ENCODE measurements at regions not wholly inside any gene's neighbourhood (a gene's known extent, or its start where the extent isn't known, plus 50 kb on each side); places are given as distances from the start of the nearest gene placed in this dataset.

- TF ChIP-seq, protein P1, sequence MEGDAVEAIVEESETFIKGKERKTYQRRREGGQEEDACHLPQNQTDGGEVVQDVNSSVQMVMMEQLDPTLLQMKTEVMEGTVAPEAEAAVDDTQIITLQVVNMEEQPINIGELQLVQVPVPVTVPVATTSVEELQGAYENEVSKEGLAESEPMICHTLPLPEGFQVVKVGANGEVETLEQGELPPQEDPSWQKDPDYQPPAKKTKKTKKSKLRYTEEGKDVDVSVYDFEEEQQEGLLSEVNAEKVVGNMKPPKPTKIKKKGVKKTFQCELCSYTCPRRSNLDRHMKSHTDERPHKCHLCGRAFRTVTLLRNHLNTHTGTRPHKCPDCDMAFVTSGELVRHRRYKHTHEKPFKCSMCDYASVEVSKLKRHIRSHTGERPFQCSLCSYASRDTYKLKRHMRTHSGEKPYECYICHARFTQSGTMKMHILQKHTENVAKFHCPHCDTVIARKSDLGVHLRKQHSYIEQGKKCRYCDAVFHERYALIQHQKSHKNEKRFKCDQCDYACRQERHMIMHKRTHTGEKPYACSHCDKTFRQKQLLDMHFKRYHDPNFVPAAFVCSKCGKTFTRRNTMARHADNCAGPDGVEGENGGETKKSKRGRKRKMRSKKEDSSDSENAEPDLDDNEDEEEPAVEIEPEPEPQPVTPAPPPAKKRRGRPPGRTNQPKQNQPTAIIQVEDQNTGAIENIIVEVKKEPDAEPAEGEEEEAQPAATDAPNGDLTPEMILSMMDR (IDR thresholded peaks at IDR 0.05; ENCODE audit: extremely low read depth in 1 of 2, insufficient read depth in 1 of 2, low read depth in 1 of 2, low read length in 2 of 2), result no peak
- TF ChIP-seq JUN (IDR thresholded peaks at IDR 0.05; ENCODE audit: borderline replicate concordance, insufficient read depth, insufficient read length, low read depth), result no peak
- no peak for TF ChIP-seq FOS (IDR thresholded peaks at IDR 0.05; ENCODE audit: borderline replicate concordance, insufficient read depth, low read length)
- TF ChIP-seq, protein P2, sequence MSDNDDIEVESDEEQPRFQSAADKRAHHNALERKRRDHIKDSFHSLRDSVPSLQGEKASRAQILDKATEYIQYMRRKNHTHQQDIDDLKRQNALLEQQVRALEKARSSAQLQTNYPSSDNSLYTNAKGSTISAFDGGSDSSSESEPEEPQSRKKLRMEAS (IDR thresholded peaks at IDR 0.05; ENCODE audit: insufficient read depth, insufficient read length), result no peak
- no peak for TF ChIP-seq EZH2 (IDR thresholded peaks at IDR 0.05; ENCODE audit: borderline replicate concordance, low read depth, low read length, severe bottlenecking)
- TF ChIP-seq MYC (IDR thresholded peaks at IDR 0.05; ENCODE audit: low read depth, low read length), result no peak
Observed at GRCh38 chr2:195279840-195280427, 377.1 kb upstream of the SLC39A10 start.

All from endothelial cell of umbilical vein (primary cell).